ENCODE measurements at regions not wholly inside any gene's neighbourhood (a gene's known extent, or its start where the extent isn't known, plus 50 kb on each side); places are given as distances from the start of the nearest gene placed in this dataset.
"Not testable (repeated sequence)": the region's sequence is repeated elsewhere in the genome, so short reads cannot be mapped to it uniquely, and the experiment has no call there.

GRCh38 chr12:34407813-34408212 lies 385.5 kb downstream of the ALG10 start:
- TF ChIP-seq CTCF (IDR thresholded peaks at IDR 0.05), result no peak
- H3K4me3 ChIP-seq, result no peak overlapping the region
- no peak for DNase-seq (ENCODE audit: low spot score)
- no peaks in the 10 kb centered on the region for H3K4me1 ChIP-seq
- H3K27me3 ChIP-seq, result no peaks in the 10 kb centered on the region
- peaks cover 7 to 76% of the 10 kb centered on the region in 2 donors for H3K9me3 ChIP-seq
- no peaks in the 10 kb centered on the region for H3K36me3 ChIP-seq
- no peak overlapping the region for H3K27ac ChIP-seq

DNA sequence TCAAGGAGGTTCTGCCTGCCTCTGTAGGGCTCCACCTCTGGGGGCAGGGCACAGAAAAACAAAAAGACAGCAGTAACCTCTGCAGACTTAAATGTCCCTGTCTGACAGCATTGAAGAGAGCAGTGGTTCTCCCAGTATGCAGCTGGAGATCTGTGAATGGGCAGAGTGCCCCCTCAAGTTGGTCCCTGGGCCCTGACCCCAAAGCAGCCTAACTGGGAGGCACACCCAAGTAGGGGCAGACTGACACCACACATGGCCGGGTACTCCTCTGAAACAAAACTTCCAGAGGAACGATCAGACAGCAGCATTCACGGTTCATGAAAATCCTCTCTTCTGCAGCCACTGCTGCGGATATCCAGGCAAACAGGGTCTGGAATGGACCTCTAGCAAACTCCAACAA lies 409.2 kb downstream of the ALG10 start:
- H3K4me1 ChIP-seq; H3K36me3 ChIP-seq; H3K27me3 ChIP-seq; H3K4me3 ChIP-seq; H3K27ac ChIP-seq; DNase-seq (ENCODE audit: low spot score): not testable (repeated sequence)
- H3K9me3 ChIP-seq, result peaks cover 0 to 40% of the 10 kb centered on the region in 2 donors

Data from right atrium auricular region (tissue), 2 donors.